GM12878 (cell line): ENCODE measurements at regions not wholly inside any gene's neighbourhood (a gene's known extent, or its start where the extent isn't known, plus 50 kb on each side); places are given as distances from the start of the nearest gene placed in this dataset.
"Not testable (repeated sequence)": the region's sequence is repeated elsewhere in the genome, so short reads cannot be mapped to it uniquely, and the experiment has no call there.

ENCODE experiments used
- ATAC-seq: fragments of 200-7000 bp; cut with Tn5 transposase; 3 replicates; pipeline ENCODE4 v1.9.1; 2020; ENCODE audit warnings: mild to moderate bottlenecking, moderate library complexity
- BruUV-seq: library from RNA; stranded (reverse); fragments of 400-500 nt; replicated peaks from 2 replicates; lab custom pipeline; 2021; lab: Mats Ljungman, UMichigan
- CTCF ChIA-PET: fragments of 300-600 bp; sonication (Branson Sonifier 250); formaldehyde crosslinking; extraction: SDS; loops from one replicate; lab custom pipeline; 2021; ENCODE audit warnings: inconsistent platforms; lab: Yijun Ruan, JAX
- POLR2A ChIA-PET: fragments of 350-600 bp; formaldehyde crosslinking; extraction: SDS; loops from one replicate; lab custom pipeline; 2021; ENCODE audit warnings: inconsistent platforms; lab: Charles Lee
- RAD21 ChIA-PET: fragments of 300-600 bp; sonication (Branson Sonifier 250); formaldehyde crosslinking; loops from one replicate; lab custom pipeline; 2023; ENCODE audit warnings: antibody characterized with exemption; ENCODE audit not compliant: unreplicated experiment; lab: Charles Lee
- SMC1A ChIA-PET: fragments of 300-600 bp; sonication (Branson Sonifier 250); formaldehyde crosslinking; loops from one replicate; lab custom pipeline; 2023; ENCODE audit not compliant: unreplicated experiment, uncharacterized antibody; lab: Charles Lee
- DNase-seq: peaks from one replicate; pipeline ENCODE4 v3.0.0-alpha.2; 2011; ENCODE audit warnings: low read depth, low spot score
- FAIRE-seq: peaks from 3 replicates; lab custom pipeline; 2011; peaks lifted over from hg19 to GRCh38; lab: Jason Lieb, UNC
- H2AFZ ChIP-seq: 2 replicates; pipeline ENCODE4 v1.6.0; 2011; ENCODE audit warnings: low read depth, low read length, control low read depth; ENCODE audit not compliant: control insufficient read depth
- H3K27ac ChIP-seq: 2 replicates; pipeline ENCODE4 v1.5.1; 2011; ENCODE audit warnings: control low read depth; ENCODE audit not compliant: control insufficient read depth, insufficient read depth
- H3K27me3 ChIP-seq, 2 experiments: replicated peaks in 1 of 2; 2 replicates each; pipeline versions ENCODE4 v1.6.0 to v1.6.1; 2011; ENCODE audit warnings: low read length in 1 of 2; ENCODE audit not compliant: control insufficient read depth in 2 of 2, insufficient read depth in 2 of 2
- H3K36me3 ChIP-seq, 2 experiments: 2 replicates each; pipeline ENCODE4 v1.5.1; 2011; ENCODE audit warnings: low read length in 1 of 2; ENCODE audit not compliant: control insufficient read depth in 2 of 2, insufficient read depth in 2 of 2
- H3K4me1 ChIP-seq: 2 replicates; pipeline ENCODE4 v1.6.1; 2011; ENCODE audit warnings: mild to moderate bottlenecking, low read length, moderate library complexity, mixed read lengths; ENCODE audit not compliant: control insufficient read depth, insufficient read depth
- H3K4me2 ChIP-seq: 2 replicates; pipeline ENCODE4 v1.6.0; 2011; ENCODE audit warnings: control low read depth; ENCODE audit not compliant: control insufficient read depth, insufficient read depth
- H3K4me3 ChIP-seq: fragments of 200-600 bp; sonication (generic); 2 replicates; pipeline ENCODE4 v1.5.1; 2016
- H3K79me2 ChIP-seq: 2 replicates; pipeline ENCODE4 v1.6.0; 2011; ENCODE audit warnings: low read length; ENCODE audit not compliant: control insufficient read depth, insufficient read depth
- H3K9ac ChIP-seq: 2 replicates; pipeline ENCODE4 v1.8.0; 2011; ENCODE audit warnings: low read length, control low read depth, mixed read lengths; ENCODE audit not compliant: control insufficient read depth, insufficient read depth
- H3K9me3 ChIP-seq: replicated peaks from 3 replicates; pipeline ENCODE4 v1.5.1; 2011; ENCODE audit warnings: mild to moderate bottlenecking, low read length; ENCODE audit not compliant: control insufficient read depth, insufficient read depth
- H4K20me1 ChIP-seq: 2 replicates; pipeline ENCODE4 v1.6.0; 2011; ENCODE audit not compliant: control insufficient read depth, insufficient read depth
- CREM ChIP-seq: IDR thresholded peaks from 2 replicates; pipeline ENCODE4 v1.6.1; 2014; ENCODE audit warnings: antibody characterized with exemption, low read depth
- EGR1 ChIP-seq, 2 experiments: IDR thresholded peaks; 1 replicate in 1 of 2; 2 replicates in 1 of 2; pipeline ENCODE4 v1.6.1; 2011 to 2012; ENCODE audit warnings: low read depth in 2 of 2, low read length in 2 of 2, borderline replicate concordance in 1 of 2, mild to moderate bottlenecking in 1 of 2, moderate library complexity in 1 of 2
- IRF4 ChIP-seq: IDR thresholded peaks from 2 replicates; pipeline ENCODE4 v1.6.1; 2011; ENCODE audit warnings: low read depth, low read length
- JUNB ChIP-seq: IDR thresholded peaks from 2 replicates; pipeline ENCODE4 v1.6.1; 2016; ENCODE audit warnings: antibody characterized with exemption, mild to moderate bottlenecking
- LARP7 ChIP-seq: fragments of 450-650 bp; IDR thresholded peaks from 2 replicates; pipeline ENCODE4 v1.6.1; 2017; ENCODE audit warnings: mild to moderate bottlenecking
- POLR2A ChIP-seq: IDR thresholded peaks from 2 replicates; pipeline ENCODE4 v1.6.1; 2011; ENCODE audit warnings: low read depth, mild to moderate bottlenecking, low read length
- RCOR1 ChIP-seq: conservative IDR thresholded peaks from 2 replicates; pipeline ENCODE4 v1.6.1; 2012; ENCODE audit warnings: low read depth, low read length, improper control_type of control experiment
- SMAD1 ChIP-seq: fragments of 450-650 bp; IDR thresholded peaks from 2 replicates; pipeline ENCODE4 v1.6.1; 2018; ENCODE audit warnings: mild to moderate bottlenecking, low read depth; ENCODE audit not compliant: partially characterized antibody
- SMAD5 ChIP-seq: IDR thresholded peaks from 2 replicates; pipeline ENCODE4 v1.6.1; 2016; ENCODE audit warnings: antibody characterized with exemption, low read depth
- SPI1 ChIP-seq: IDR thresholded peaks from 2 replicates; pipeline ENCODE4 v1.6.1; 2011; ENCODE audit warnings: low read depth, mild to moderate bottlenecking, low read length, moderate library complexity, borderline replicate concordance; ENCODE audit not compliant: insufficient read depth
- SRF ChIP-seq, 2 experiments: IDR thresholded peaks; 2 replicates each; pipeline ENCODE4 v1.6.1; 2011; ENCODE audit warnings: low read depth in 2 of 2, low read length in 2 of 2, mild to moderate bottlenecking in 1 of 2, moderate library complexity in 1 of 2
- ZNF274 ChIP-seq: IDR thresholded peaks from one replicate; pipeline ENCODE4 v1.8.0; 2011; ENCODE audit not compliant: insufficient read length, insufficient read depth
- WGBS: methylation state at CpG from one replicate; pipeline ENCODE4 v1.1.6; 2016; ENCODE audit warnings: low lambda C conversion rate; ENCODE audit not compliant: insufficient replicate concordance, insufficient coverage; ENCODE audit errors: missing lambda C conversion rate; 5-methylcytosine and 5-hydroxymethylcytosine counted together
- in situ Hi-C: fragments of 300-500 bp; cut with MboI; formaldehyde crosslinking; loops from 9 replicates; pipeline ENCODE4 v1.14.3; 2018; ENCODE audit warnings: mixed read lengths
- intact Hi-C: fragments of 100-400 bp; cut with micrococcal nuclease; formaldehyde crosslinking; loops from one replicate; pipeline ENCODE4 v1.14.2; 2022; ENCODE audit not compliant: unreplicated experiment
- TF ChIP-seq, protein P1 (sequence below): IDR thresholded peaks from 2 replicates; pipeline ENCODE4 v1.6.1; 2011; ENCODE audit warnings: low read depth, low read length, improper control_type of control experiment, borderline replicate concordance
- TF ChIP-seq, protein P2 (sequence below): fragments of 150-350 bp; IDR thresholded peaks from 2 replicates; pipeline ENCODE4 v1.6.1; 2016; ENCODE audit warnings: low read depth, low read length

DNA sequence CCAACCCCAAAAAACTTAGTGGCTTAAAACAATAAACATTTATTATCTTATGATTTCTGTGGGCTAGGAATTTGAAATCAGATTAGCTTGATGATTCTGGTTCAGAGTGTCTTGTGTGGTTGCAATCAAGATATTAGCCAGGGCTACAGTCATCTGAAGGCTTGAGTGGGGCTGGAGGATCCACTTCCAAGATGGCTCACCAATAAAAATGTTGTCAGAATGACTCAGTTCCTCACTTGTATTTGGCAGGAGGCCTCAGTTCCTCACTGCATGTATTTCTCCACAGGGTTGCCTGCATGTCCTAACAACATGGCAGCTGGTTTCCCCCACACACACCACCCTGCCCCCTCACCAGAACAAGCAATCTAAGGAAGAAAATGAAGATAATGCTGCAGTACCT, 98.2 kb upstream of the NIPBL start:
- Histone ChIP-seq H3K9me3 (no peaks in the 10 kb centered on the region; the same call in 2 of the 3 replicates), H3K27me3 (no peaks in the 10 kb centered on the region; a peak in 1 of 4 replicates), H2AFZ (no peak overlapping the region), H4K20me1 (no peaks in the 10 kb centered on the region), H3K27ac (no peak overlapping the region), H3K4me1 (no peaks in the 10 kb centered on the region), H3K4me2 (no peak overlapping the region), H3K79me2 (no peaks in the 10 kb centered on the region), H3K4me3 (no peak overlapping the region), H3K36me3 (no peaks in the 10 kb centered on the region), H3K9ac (no peak overlapping the region)
- RAD21 ChIA-PET, result interaction anchor here (0.6 to 0.8 kb wide), 2 partner anchors 9 to 42 kb away, joined by 3 to 7 read pairs; no protein-coding TSS in a partner anchor
- in situ Hi-C loops, result no loop called here
- POLR2A ChIA-PET, result no interaction called here
- ATAC-seq, result no peak
- TF ChIP-seq SPI1, result no peak
- no peak for TF ChIP-seq LARP7
- TF ChIP-seq SMAD1, result no peak
- no peak for TF ChIP-seq SMAD5
- TF ChIP-seq EGR1 (IDR thresholded peaks at IDR 0.05; ENCODE audit: borderline replicate concordance in 1 of 2, low read depth in 2 of 2, low read length in 2 of 2), result no peak
- no peak for TF ChIP-seq ZNF274
- TF ChIP-seq CREM, result no peak
- TF ChIP-seq POLR2A, result no peak
- TF ChIP-seq SRF (IDR thresholded peaks at IDR 0.05; ENCODE audit: low read depth in 2 of 2, low read length in 2 of 2), result no peak
- no peak for TF ChIP-seq RCOR1
- TF ChIP-seq JUNB, result no peak
- TF ChIP-seq, protein P1, sequence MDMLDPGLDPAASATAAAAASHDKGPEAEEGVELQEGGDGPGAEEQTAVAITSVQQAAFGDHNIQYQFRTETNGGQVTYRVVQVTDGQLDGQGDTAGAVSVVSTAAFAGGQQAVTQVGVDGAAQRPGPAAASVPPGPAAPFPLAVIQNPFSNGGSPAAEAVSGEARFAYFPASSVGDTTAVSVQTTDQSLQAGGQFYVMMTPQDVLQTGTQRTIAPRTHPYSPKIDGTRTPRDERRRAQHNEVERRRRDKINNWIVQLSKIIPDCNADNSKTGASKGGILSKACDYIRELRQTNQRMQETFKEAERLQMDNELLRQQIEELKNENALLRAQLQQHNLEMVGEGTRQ, result no peak
- TF ChIP-seq IRF4, result no peak
- TF ChIP-seq, protein P2, sequence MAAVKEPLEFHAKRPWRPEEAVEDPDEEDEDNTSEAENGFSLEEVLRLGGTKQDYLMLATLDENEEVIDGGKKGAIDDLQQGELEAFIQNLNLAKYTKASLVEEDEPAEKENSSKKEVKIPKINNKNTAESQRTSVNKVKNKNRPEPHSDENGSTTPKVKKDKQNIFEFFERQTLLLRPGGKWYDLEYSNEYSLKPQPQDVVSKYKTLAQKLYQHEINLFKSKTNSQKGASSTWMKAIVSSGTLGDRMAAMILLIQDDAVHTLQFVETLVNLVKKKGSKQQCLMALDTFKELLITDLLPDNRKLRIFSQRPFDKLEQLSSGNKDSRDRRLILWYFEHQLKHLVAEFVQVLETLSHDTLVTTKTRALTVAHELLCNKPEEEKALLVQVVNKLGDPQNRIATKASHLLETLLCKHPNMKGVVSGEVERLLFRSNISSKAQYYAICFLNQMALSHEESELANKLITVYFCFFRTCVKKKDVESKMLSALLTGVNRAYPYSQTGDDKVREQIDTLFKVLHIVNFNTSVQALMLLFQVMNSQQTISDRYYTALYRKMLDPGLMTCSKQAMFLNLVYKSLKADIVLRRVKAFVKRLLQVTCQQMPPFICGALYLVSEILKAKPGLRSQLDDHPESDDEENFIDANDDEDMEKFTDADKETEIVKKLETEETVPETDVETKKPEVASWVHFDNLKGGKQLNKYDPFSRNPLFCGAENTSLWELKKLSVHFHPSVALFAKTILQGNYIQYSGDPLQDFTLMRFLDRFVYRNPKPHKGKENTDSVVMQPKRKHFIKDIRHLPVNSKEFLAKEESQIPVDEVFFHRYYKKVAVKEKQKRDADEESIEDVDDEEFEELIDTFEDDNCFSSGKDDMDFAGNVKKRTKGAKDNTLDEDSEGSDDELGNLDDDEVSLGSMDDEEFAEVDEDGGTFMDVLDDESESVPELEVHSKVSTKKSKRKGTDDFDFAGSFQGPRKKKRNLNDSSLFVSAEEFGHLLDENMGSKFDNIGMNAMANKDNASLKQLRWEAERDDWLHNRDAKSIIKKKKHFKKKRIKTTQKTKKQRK, result no peak
- SMC1A ChIA-PET, result no interaction called here
- no TSS peak for BruUV-seq
- CTCF ChIA-PET, result interaction anchor here (0.7 kb wide), 1 partner anchor 399 kb away, joined by 3 read pairs; no protein-coding TSS in a partner anchor
- DNase-seq, result no peak
- FAIRE-seq, result no peak
- intact Hi-C loops, result no loop called here

DNA sequence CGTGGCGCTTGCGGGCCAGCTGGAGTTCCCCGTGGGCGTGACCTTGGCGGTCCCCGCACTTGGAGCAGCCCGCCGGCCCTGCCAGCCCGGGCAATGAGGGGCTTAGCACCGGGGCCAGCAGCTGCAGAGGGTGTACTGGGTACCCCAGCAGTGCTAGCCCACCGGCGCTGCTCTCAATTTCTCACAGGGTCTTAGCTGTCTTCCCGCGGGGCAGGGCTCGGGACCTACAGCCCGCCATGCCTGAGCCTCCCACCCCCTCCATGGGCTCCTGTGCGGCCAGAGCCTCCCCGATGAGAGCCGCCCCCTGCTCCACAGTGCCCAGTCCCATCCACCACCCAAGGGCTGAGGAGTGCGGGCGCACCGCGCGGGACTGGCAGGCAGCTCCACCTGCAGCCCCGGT, 94.0 kb upstream of the NIPBL start:
- H3K4me1 ChIP-seq, BruUV-seq, H2AFZ ChIP-seq, POLR2A ChIA-PET, in situ Hi-C loops, H3K9me3 ChIP-seq, H3K4me3 ChIP-seq, RAD21 ChIA-PET, H3K27ac ChIP-seq, CTCF ChIA-PET, H3K79me2 ChIP-seq, H3K9ac ChIP-seq, DNase-seq, H3K36me3 ChIP-seq, SMC1A ChIA-PET, intact Hi-C loops, H3K27me3 ChIP-seq, FAIRE-seq, H4K20me1 ChIP-seq, H3K4me2 ChIP-seq, ATAC-seq: not testable (repeated sequence)
- WGBS, result 79% methylated on average over 26 of the region's 26 CpGs
